B cell (primary cell): ENCODE measurements at regions not wholly inside any gene's neighbourhood (a gene's known extent, or its start where the extent isn't known, plus 50 kb on each side); places are given as distances from the start of the nearest gene placed in this dataset.

Source experiments
- ATAC-seq: fragments of 200-7000 bp; cut with Tn5 transposase; one replicate; pipeline ENCODE4 v1.10.0; 2021; ENCODE audit warnings: low read depth, mild to moderate bottlenecking, moderate number of reproducible peaks, moderate library complexity
- CTCF ChIA-PET: fragments of 350-600 bp; sonication (Branson Sonifier 250); formaldehyde crosslinking; loops from one replicate; lab custom pipeline; 2021; ENCODE audit warnings: antibody characterized with exemption, inconsistent platforms; lab: Charles Lee
- POLR2A ChIA-PET: fragments of 350-600 bp; sonication (Branson Sonifier 250); formaldehyde crosslinking; loops from one replicate; lab custom pipeline; 2021; ENCODE audit warnings: antibody characterized with exemption; lab: Charles Lee
- DNase-seq: peaks from one replicate; pipeline ENCODE4 v3.0.0; 2013
- H2AFZ ChIP-seq: 2 replicates; pipeline ENCODE4 v1.6.1; 2012; ENCODE audit warnings: mild to moderate bottlenecking, low read depth, low read length; ENCODE audit not compliant: insufficient read depth, poor library complexity, severe bottlenecking
- H3K27ac ChIP-seq, 2 donors: 1 replicate in 1 of 2; 2 replicates in 1 of 2; pipeline ENCODE4 v1.5.1; 2012 to 2013; ENCODE audit warnings: low read length in 2 of 2, mild to moderate bottlenecking in 2 of 2, moderate library complexity in 1 of 2
- H3K27me3 ChIP-seq, 4 experiments: fragments of 200-600 bp in 1 of 4; sonication (generic) in 1 of 4; replicated peaks in 1 of 4; 1 replicate in 2 of 4; 2 replicates in 2 of 4; pipeline versions ENCODE4 v1.6.1 to v1.7.0; 2013 to 2016; ENCODE audit warnings: low read length in 3 of 4, mild to moderate bottlenecking in 2 of 4, mixed read lengths in 1 of 4, moderate library complexity in 1 of 4; ENCODE audit not compliant: insufficient read depth in 4 of 4, control insufficient read depth in 3 of 4; ENCODE audit errors: control extremely low read depth in 1 of 4
- H3K36me3 ChIP-seq, 2 experiments: replicated peaks in 1 of 2; 1 replicate in 1 of 2; 2 replicates in 1 of 2; pipeline versions ENCODE4 v1.6.1 to v1.7.1; 2013; ENCODE audit warnings: low read length in 1 of 2; ENCODE audit not compliant: insufficient read depth in 2 of 2, control insufficient read depth in 1 of 2; ENCODE audit errors: control extremely low read depth in 1 of 2, extremely low read depth in 1 of 2
- H3K4me1 ChIP-seq, 2 donors: fragments of 200-600 bp in 1 of 2; sonication (generic) in 1 of 2; 1 replicate in 1 of 2; 2 replicates in 1 of 2; pipeline versions ENCODE4 v1.5.1 to v1.6.1; 2013 to 2017; ENCODE audit warnings: low read length in 2 of 2; ENCODE audit not compliant: control insufficient read depth in 2 of 2, insufficient read depth in 2 of 2
- H3K4me2 ChIP-seq: replicated peaks from 2 replicates; pipeline ENCODE3; 2012; ENCODE audit warnings: mild to moderate bottlenecking, low read depth, low read length; ENCODE audit not compliant: poor library complexity, severe bottlenecking
- H3K4me3 ChIP-seq, 5 experiments: fragments of 200-600 bp in 1 of 5; sonication (generic) in 1 of 5; 1 replicate in 3 of 5; 2 replicates in 2 of 5; pipeline versions ENCODE4 v1.5.1 to v1.7.0; 2011 to 2016; ENCODE audit warnings: low read length in 4 of 5, mild to moderate bottlenecking in 4 of 5, low read depth in 2 of 5, control low read depth in 1 of 5, moderate library complexity in 1 of 5; ENCODE audit not compliant: insufficient read depth in 1 of 5; ENCODE audit errors: control extremely low read depth in 1 of 5, extremely low read depth in 1 of 5
- H3K79me2 ChIP-seq: fragments of 200-600 bp; sonication (generic); one replicate; pipeline ENCODE4 v1.6.0; 2016; ENCODE audit warnings: low read length; ENCODE audit not compliant: control insufficient read depth, insufficient read depth
- H3K9ac ChIP-seq: fragments of 200-600 bp; sonication (generic); 2 replicates; pipeline ENCODE4 v1.6.1; 2017; ENCODE audit warnings: mild to moderate bottlenecking, low read length, moderate library complexity
- H3K9me3 ChIP-seq, 3 donors: one replicate each; pipeline versions ENCODE4 v1.6.1 to v1.7.1; 2013; ENCODE audit warnings: low read length in 2 of 3; ENCODE audit not compliant: control insufficient read depth in 2 of 3, insufficient read depth in 1 of 3; ENCODE audit errors: control extremely low read depth in 1 of 3
- H4K20me1 ChIP-seq: 2 replicates; pipeline ENCODE4 v1.6.0; 2012; ENCODE audit warnings: mild to moderate bottlenecking, low read length; ENCODE audit not compliant: insufficient read depth, control insufficient read depth, poor library complexity, severe bottlenecking
- H3K27ac Mint-ChIP-seq: one replicate; pipeline ENCODE4 v1.8.0; 2021; ENCODE audit warnings: mixed read lengths
- H3K27me3 Mint-ChIP-seq: one replicate; pipeline ENCODE4 v1.8.0; 2021; ENCODE audit warnings: mixed read lengths
- H3K4me1 Mint-ChIP-seq: one replicate; pipeline ENCODE4 v1.8.0; 2021; ENCODE audit warnings: mixed read lengths
- H3K4me3 Mint-ChIP-seq: one replicate; pipeline ENCODE4 v1.8.0; 2021; ENCODE audit warnings: mixed read lengths
- H3K9me3 Mint-ChIP-seq: one replicate; pipeline ENCODE4 v1.8.0; 2022; ENCODE audit warnings: mixed read lengths; ENCODE audit not compliant: insufficient read depth
- CTCF ChIP-seq: fragments of 200-600 bp; IDR thresholded peaks from one replicate; pipeline ENCODE4 v1.8.0; 2022; ENCODE audit warnings: antibody characterized with exemption, mild to moderate bottlenecking
- EZH2 ChIP-seq: IDR thresholded peaks from 2 replicates; pipeline ENCODE4 v1.6.1; 2012; ENCODE audit warnings: borderline replicate concordance, low read depth, mild to moderate bottlenecking, moderate library complexity, low read length; ENCODE audit not compliant: insufficient read depth, poor library complexity, severe bottlenecking
- WGBS: methylation state at CpG from one replicate; pipeline ENCODE4 v1.1.5; 2013; ENCODE audit warnings: missing lambda C conversion rate; ENCODE audit not compliant: insufficient coverage; 5-methylcytosine and 5-hydroxymethylcytosine counted together
- intact Hi-C: fragments of 100-400 bp; cut with micrococcal nuclease; formaldehyde crosslinking; loops from one replicate; pipeline ENCODE4 v1.10.0; 2022

- H3K4me1 Mint-ChIP-seq = no peaks in the 10 kb centered on the region
- Histone ChIP-seq H3K4me1 (no peaks in the 10 kb centered on the region), H3K9me3 (no peaks in the 10 kb centered on the region), H3K27ac (no peak overlapping the region), H4K20me1 (no peaks in the 10 kb centered on the region), H2AFZ (no peak overlapping the region), H3K79me2 (no peaks in the 10 kb centered on the region), H3K36me3 (no peaks in the 10 kb centered on the region), H3K9ac (no peak overlapping the region), H3K27me3 (peaks cover 0 to 7% (median 0%) of the 10 kb centered on the region in 4 experiments), H3K4me2 (no peak overlapping the region), H3K4me3 (no peak overlapping the region)
- H3K4me3 Mint-ChIP-seq = no peak overlapping the region
- POLR2A ChIA-PET = no interaction called here
- peaks cover 31% of the 10 kb centered on the region for H3K27me3 Mint-ChIP-seq
- TF ChIP-seq CTCF (no peak), EZH2 (no peak)
- intact Hi-C loops = no loop called here
- CTCF ChIA-PET = interaction anchor here (0.7 kb wide), 1 partner anchor 17 kb away, joined by 6 read pairs; no protein-coding TSS in a partner anchor
- no peaks in the 10 kb centered on the region for H3K9me3 Mint-ChIP-seq
- DNase-seq (no peak), ATAC-seq (no peak)
- 91% methylated on average over 5 of the region's 7 CpGs for WGBS
- H3K27ac Mint-ChIP-seq = no peak overlapping the region
These were observed 64.3 kb upstream of the ATL2 start for GRCh38 chr2:38441346-38441745.

GRCh38 chr2:38440655-38441054 lies 63.6 kb upstream of the ATL2 start:
- ATAC-seq = no peak
- no peaks in the 10 kb centered on the region for H4K20me1 ChIP-seq
- H3K79me2 ChIP-seq = no peaks in the 10 kb centered on the region
- DNase-seq = no peak
- ChIA-PET POLR2A (no interaction called here), CTCF (no interaction called here)
- no peaks in the 10 kb centered on the region for H3K9me3 Mint-ChIP-seq
- peaks cover 0 to 8% (median 0%) of the 10 kb centered on the region in 4 experiments for H3K27me3 ChIP-seq
- WGBS = 83% methylated on average over 3 of the region's 5 CpGs
- H3K4me2 ChIP-seq = no peak overlapping the region
- H3K9me3 ChIP-seq = no peaks in the 10 kb centered on the region
- no peaks in the 10 kb centered on the region for H3K36me3 ChIP-seq
- no peaks in the 10 kb centered on the region for H3K4me1 Mint-ChIP-seq
- no peak overlapping the region for H3K27ac Mint-ChIP-seq
- intact Hi-C loops = no loop called here
- H3K4me1 ChIP-seq = no peaks in the 10 kb centered on the region
- H3K27ac ChIP-seq = no peak overlapping the region
- no peak overlapping the region for H3K4me3 Mint-ChIP-seq
- H3K4me3 ChIP-seq = no peak overlapping the region
- H3K9ac ChIP-seq = no peak overlapping the region
- TF ChIP-seq CTCF (no peak), EZH2 (no peak)
- H3K27me3 Mint-ChIP-seq = peaks cover 32% of the 10 kb centered on the region
- no peak overlapping the region for H2AFZ ChIP-seq
